ENCODE measurements at regions not wholly inside any gene's neighbourhood (a gene's known extent, or its start where the extent isn't known, plus 50 kb on each side); places are given as distances from the start of the nearest gene placed in this dataset.

DNA sequence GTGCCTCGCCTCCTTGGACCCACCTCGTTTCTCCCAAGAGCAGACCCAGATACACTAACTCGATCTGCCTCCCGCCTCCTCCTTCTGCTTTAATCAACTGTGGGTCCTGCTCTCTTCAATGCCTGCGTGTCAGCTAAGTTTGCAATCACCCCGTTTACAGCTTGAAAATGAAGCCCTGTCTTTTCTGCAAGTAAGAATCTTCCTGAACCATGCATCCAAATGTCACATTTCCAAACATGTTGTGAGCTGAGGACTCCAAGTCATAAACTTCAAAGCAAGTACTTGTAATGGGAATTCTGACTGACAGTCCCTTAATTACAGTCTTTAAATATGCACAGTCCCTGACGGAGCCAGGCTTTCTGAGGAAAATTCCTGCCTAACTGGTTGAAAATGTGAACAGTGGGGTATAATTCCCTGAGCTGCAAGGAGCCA, 154.9 kb upstream of the UQCRFS1 start:
- Histone ChIP-seq H3K4me3 (ENCODE audit: insufficient read depth, low read length) (no peak overlapping the region), H3K9me3 (ENCODE audit: low read depth, low read length) (peaks cover 4% of the 10 kb centered on the region), H2AFZ (ENCODE audit: low read length) (no peak overlapping the region), H3K79me2 (ENCODE audit: insufficient read depth, low read length) (no peaks in the 10 kb centered on the region), H3K27ac (ENCODE audit: low read depth, low read length) (no peak overlapping the region), H3K27me3 (ENCODE audit: insufficient read depth, low read length) (no peaks in the 10 kb centered on the region), H3K4me1 (ENCODE audit: insufficient read depth, low read length) (no peaks in the 10 kb centered on the region), H4K20me1 (ENCODE audit: insufficient read depth, low read length) (no peaks in the 10 kb centered on the region), H3K4me2 (ENCODE audit: insufficient read depth, low read length) (no peak overlapping the region), H3K36me3 (ENCODE audit: insufficient read depth, low read length) (no peaks in the 10 kb centered on the region)
- DNase-seq (ENCODE audit: insufficient read length, low spot score, missing footprints): no peak
- no peak for TF ChIP-seq CTCF (IDR thresholded peaks at IDR 0.05; ENCODE audit: extremely low read depth, low read depth, low read length)

- Histone ChIP-seq H3K4me1 (ENCODE audit: insufficient read depth, low read length) (no peaks in the 10 kb centered on the region), H2AFZ (ENCODE audit: low read length) (no peak overlapping the region), H3K4me3 (ENCODE audit: insufficient read depth, low read length) (no peak overlapping the region), H3K27me3 (ENCODE audit: insufficient read depth, low read length) (no peaks in the 10 kb centered on the region), H3K4me2 (ENCODE audit: insufficient read depth, low read length) (no peak overlapping the region), H3K79me2 (ENCODE audit: insufficient read depth, low read length) (no peaks in the 10 kb centered on the region), H4K20me1 (ENCODE audit: insufficient read depth, low read length) (no peaks in the 10 kb centered on the region), H3K9me3 (ENCODE audit: low read depth, low read length) (peaks cover 4% of the 10 kb centered on the region), H3K36me3 (ENCODE audit: insufficient read depth, low read length) (no peaks in the 10 kb centered on the region), H3K27ac (ENCODE audit: low read depth, low read length) (no peak overlapping the region)
- no peak for DNase-seq (ENCODE audit: insufficient read length, low spot score, missing footprints)
- TF ChIP-seq CTCF (IDR thresholded peaks at IDR 0.05; ENCODE audit: extremely low read depth, low read depth, low read length): no peak
Observed at GRCh38 chr19:29370276-29370675, 155.5 kb upstream of the VSTM2B start.

GRCh38 chr19:29371251-29372090, 154.3 kb upstream of the VSTM2B start:
- no peaks in the 10 kb centered on the region for H3K4me1 ChIP-seq (ENCODE audit: insufficient read depth, low read length)
- no peaks in the 10 kb centered on the region for H3K27me3 ChIP-seq (ENCODE audit: insufficient read depth, low read length)
- no peak overlapping the region for H3K4me3 ChIP-seq (ENCODE audit: insufficient read depth, low read length)
- no peaks in the 10 kb centered on the region for H4K20me1 ChIP-seq (ENCODE audit: insufficient read depth, low read length)
- no peak overlapping the region for H3K27ac ChIP-seq (ENCODE audit: low read depth, low read length)
- H3K36me3 ChIP-seq (ENCODE audit: insufficient read depth, low read length): no peaks in the 10 kb centered on the region
- H3K79me2 ChIP-seq (ENCODE audit: insufficient read depth, low read length): no peaks in the 10 kb centered on the region
- H3K4me2 ChIP-seq (ENCODE audit: insufficient read depth, low read length): no peak overlapping the region
- no peak overlapping the region for H2AFZ ChIP-seq (ENCODE audit: low read length)
- TF ChIP-seq CTCF (IDR thresholded peaks at IDR 0.05; ENCODE audit: extremely low read depth, low read depth, low read length): no peak
- peaks cover 4% of the 10 kb centered on the region for H3K9me3 ChIP-seq (ENCODE audit: low read depth, low read length)
- no peak for DNase-seq (ENCODE audit: insufficient read length, low spot score, missing footprints)

- Histone ChIP-seq H3K4me1 (ENCODE audit: insufficient read depth, low read length) (no peaks in the 10 kb centered on the region), H2AFZ (ENCODE audit: low read length) (no peak overlapping the region), H3K27ac (ENCODE audit: low read depth, low read length) (no peak overlapping the region), H3K36me3 (ENCODE audit: insufficient read depth, low read length) (no peaks in the 10 kb centered on the region), H3K79me2 (ENCODE audit: insufficient read depth, low read length) (no peaks in the 10 kb centered on the region), H3K9me3 (ENCODE audit: low read depth, low read length) (peaks cover 4% of the 10 kb centered on the region), H4K20me1 (ENCODE audit: insufficient read depth, low read length) (no peaks in the 10 kb centered on the region), H3K4me3 (ENCODE audit: insufficient read depth, low read length) (no peak overlapping the region), H3K27me3 (ENCODE audit: insufficient read depth, low read length) (no peaks in the 10 kb centered on the region), H3K4me2 (ENCODE audit: insufficient read depth, low read length) (no peak overlapping the region)
- no peak for TF ChIP-seq CTCF (IDR thresholded peaks at IDR 0.05; ENCODE audit: extremely low read depth, low read depth, low read length)
- DNase-seq (ENCODE audit: insufficient read length, low spot score, missing footprints): no peak
Observed at GRCh38 chr19:29372091-29372415, 153.7 kb upstream of the VSTM2B start.
